AG08395 (cell line): ENCODE measurements at regions not wholly inside any gene's neighbourhood (a gene's known extent, or its start where the extent isn't known, plus 50 kb on each side); places are given as distances from the start of the nearest gene placed in this dataset.

Experiments used
- DNase-seq: peaks from one replicate; pipeline ENCODE4 v3.0.0; 2012; ENCODE audit warnings: mixed read lengths, low spot score

DNA sequence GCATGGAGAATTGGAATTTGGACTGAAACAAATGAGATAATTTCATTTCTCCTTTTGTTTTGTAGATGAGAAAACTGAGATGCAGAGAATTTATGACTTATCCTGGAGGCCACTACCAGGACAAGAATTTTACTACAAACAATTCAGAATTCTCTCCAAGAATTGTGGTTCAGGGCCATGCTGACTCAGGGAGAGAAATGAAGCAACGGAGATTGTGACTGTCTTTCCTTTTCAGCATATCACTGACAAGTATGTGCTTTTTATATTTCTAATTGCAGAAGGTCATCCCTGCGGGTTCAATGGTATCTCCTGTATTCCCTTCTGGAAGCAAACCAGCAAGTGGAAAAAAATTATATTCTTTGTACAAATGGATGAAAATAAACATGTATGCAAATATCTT lies 170.8 kb upstream of the MITF start:
- DNase-seq = no peak

DNA sequence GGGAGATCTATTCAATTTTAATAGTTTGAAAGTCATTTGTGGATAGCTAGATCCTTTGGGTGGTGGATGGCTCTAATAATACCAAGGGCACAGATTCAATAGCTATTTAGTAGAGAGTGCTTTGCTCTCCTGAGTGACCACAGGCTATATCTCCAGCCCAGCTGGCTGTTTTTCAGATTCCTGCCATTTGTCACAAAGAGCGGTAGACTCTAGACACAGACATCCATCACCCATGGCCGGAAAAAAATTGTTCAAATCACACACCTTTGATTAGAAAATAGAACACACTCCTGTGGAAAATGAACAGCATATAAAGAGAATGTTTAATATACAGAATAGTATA lies 171.6 kb upstream of the MITF start:
- no peak for DNase-seq

DNA sequence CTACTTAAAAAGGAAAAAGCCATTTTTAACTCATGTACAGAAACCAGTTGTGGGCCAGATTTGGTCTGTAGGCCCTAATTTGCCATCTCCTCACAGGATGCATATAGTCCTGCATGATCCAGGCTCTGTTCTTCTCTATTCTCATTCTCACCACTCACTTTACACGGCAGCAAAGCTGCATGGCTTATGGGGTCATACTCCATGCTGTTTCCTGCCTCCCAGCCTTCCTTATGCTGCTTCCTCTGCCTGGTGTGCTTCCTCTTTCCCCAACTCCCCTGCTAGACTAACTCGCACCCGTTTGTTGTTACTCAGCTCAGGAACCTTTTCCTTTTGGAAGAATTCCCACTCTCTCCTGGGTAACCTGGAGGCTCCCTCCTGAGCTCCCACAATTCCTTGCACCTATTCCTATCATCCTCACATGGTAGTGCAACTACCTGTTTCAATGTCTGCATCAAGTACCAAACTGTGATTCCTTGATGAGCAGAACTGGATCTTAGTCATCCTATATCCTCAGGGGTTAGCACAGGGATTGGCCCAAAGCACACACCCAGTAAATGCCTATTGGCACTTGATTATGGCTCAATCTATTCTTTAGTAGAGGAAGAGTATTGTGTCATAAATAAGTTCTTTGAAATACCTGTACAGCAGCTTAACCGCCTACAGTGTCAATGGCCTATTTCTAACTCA lies 172.1 kb upstream of the MITF start:
- no peak for DNase-seq

DNA sequence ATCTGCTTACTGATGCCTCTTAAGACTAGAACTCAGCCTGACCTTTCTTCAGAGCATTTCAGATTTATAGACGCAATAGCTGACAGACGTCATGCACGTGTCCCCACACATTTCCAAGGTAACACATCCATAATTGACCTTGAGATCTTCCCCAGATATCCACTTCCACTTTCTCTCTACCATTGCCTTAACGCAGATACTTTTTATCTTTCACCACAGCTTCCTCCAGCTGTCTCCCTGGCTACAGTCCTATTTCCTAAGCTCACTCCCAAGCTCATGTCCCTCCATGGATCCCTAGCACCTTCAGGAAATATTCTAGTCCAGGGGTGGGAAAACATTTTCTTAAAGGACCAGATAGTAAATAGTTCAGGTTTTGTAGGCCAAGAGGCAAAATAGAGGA lies 173.0 kb upstream of the MITF start:
- DNase-seq = no peak

DNA sequence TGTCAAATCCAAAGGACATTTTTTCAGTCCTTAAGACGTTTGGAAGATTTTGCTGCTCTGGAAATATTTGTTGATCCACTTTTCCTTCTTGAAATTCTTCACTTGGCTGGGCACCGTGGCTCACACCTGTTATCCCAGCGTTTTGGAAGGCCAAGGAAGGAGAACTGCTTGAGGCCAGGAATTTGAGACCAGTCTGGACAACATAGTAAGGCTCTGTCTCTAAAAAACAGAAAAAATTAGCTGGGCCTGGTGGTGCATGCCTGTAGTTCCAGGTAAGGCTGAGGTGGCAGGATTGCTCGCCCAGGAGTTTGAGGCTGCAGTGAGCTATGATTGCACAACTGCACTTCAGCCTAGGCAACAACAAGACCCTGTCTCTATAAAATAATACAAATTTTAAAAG lies 173.9 kb upstream of the MITF start:
- DNase-seq = no peak

DNA sequence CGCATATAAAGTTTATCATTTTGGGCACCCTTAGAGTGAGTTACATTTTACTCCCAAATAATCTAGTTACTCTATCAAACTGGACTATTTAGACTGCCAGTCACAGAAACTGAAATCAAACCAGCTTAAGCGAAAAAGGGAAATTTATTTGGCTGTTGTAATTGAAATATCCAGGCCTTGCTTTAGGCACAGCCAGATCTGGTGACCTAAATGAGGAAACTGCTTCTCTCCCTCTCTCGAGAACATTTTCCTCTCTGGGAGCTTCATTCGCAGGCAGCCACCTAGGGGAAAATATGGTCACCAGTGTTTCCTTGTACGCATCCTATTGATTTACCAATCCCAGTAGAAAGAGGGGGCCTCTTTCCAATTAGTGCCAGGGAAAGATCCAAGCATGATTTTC lies 175.3 kb upstream of the MITF start:
- no peak for DNase-seq

DNA sequence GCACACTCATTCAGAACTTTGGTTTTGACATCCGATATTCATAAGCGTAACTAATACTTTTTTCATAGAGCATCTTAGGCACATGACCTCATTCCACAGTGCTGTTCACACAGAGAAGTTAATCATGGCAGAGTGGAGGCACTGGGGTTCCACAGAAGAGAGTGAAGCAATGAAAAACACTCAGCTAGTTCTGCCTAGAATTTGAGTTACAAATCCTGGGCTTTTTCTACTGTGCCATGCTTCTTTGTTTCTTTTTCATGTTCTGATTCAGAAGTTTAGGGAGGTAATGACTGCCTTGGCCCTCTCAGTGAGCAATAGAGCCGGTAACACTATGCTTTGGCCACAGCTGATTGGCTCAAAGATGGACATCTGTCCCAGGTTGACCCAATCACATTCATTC lies 176.1 kb upstream of the MITF start:
- DNase-seq = no peak

DNA sequence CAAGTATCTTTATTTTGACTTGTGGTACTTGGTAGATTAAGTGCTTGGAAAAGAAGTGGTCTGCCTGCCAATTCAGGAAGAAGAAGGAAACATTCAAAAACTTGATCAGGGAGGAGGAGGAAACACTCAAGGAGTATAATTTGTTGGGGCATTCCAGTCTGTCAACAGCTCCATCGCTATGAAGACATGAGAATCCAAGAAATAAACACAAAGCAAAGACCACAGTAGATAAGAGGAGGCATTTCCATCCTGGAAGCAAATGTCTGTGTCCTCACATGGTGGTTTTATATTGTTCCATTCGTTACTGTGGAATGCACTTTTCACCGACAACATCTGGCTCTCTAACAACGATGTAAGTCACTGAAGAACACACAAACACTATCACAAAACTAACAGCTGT lies 176.1 kb upstream of the FRMD4B start:
- no peak for DNase-seq

DNA sequence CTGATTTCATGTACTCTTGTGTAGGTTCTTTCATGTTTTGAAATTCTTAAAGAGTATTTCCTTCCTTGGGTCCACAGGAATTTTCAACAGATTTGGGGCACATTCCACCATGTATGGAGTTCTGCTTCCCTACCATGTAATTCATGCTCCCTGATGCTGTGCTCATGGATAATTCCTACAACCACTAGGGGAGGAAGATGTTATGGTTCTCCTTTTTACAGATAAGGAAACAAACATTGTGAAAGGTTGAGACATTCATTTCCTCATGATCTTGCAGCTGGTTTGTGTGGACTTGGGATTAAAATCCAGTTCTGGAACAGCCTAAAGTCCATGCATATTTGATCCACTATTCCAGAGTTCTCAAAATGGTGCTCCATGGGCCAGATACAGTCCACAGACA lies 174.9 kb upstream of the FRMD4B start:
- no peak for DNase-seq

DNA sequence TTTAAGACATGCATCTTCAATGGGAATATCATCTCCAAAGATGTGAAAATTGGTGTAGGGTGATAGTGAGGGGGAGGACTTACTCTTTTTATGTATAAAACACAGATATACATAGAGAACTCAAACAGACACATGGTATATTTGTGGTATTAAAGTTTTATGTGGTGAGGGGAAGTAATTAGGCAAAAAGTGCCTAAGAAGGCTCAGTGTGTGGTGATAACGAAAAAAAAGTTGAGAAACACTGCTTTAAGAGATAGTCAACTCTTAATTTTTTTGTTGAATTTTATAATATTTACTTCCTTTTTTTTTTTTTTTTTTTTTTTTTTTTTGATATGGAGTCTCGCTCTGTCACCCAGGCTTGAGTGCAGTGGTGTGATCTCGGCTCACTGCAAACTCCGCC lies 174.2 kb upstream of the FRMD4B start:
- no peak for DNase-seq

DNA sequence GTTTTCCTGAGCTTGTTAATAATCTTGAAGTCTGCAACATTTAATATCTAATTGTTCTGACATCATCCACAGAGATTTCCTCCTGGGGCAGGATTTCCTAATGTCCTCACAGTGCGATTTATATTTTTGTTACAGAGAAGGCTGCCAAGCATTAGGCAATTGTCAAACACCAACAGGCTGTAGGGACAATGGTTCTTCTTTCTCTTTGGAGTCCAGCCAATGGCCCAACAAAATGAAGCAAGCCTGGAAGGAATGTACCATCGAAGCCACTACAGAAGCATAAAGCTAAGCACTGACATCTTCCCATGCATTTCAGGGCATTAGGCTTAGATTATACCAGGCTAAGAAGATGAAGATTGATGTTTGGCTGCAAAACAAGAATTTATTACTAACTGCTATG lies 173.0 kb upstream of the FRMD4B start:
- DNase-seq = no peak

DNA sequence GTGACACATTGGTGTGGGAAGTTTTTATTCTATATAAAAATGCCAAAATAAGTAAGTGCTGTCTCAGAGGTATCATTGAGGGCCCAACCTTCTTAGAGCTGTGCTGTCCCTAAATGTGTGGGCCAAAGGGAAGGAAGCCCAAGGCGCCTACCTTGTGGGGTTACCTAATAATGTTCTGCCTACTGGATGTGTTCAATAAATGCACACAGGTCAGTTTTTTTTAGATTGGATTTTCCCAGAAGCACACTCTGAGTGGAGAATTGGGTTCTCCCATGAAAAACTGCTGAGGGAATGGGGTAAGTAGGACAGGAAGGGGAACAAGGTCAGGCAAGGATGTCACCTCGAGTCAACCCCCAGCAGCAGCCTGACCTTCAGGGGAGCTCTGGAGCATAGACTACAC lies 168.7 kb upstream of the FRMD4B start:
- no peak for DNase-seq

DNA sequence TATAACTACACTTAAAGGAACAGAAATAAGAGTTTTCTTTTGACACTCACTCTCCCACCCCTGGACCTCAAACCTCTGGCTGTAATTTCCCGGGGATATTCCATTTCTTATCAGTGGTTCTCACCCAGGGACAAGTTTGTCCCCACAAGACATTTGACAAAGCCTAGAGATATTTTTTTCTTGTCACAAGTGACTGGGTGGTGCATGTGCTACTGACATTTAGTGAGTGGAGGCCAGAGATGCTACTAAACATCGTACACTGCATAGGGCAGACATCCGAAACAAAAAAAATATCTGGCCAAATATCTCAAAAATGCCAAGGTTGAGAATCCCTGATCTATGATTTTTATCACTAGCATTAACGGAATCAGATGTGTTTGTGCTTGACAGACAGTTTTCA lies 168.0 kb upstream of the FRMD4B start:
- DNase-seq = no peak

DNA sequence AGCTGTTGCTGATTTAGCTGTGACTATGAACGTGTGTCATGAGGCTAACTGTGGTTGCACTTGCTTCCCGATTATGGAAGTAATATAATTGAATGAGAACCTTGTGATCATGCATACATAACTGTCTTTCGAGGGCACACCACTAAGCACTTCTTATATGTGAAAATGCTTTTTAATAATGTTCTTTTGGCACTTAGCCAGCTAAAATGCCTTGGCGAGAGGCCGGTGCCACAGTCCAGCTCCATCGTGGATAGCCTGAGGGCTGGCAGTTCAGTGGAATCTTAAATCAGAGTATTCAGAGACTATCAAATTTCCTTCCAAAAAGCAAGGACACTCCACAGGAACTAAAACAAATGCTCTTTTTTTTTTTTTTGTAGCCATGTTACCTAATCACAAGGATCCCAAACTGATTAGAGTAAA lies 161.6 kb upstream of the FRMD4B start:
- DNase-seq = no peak

DNA sequence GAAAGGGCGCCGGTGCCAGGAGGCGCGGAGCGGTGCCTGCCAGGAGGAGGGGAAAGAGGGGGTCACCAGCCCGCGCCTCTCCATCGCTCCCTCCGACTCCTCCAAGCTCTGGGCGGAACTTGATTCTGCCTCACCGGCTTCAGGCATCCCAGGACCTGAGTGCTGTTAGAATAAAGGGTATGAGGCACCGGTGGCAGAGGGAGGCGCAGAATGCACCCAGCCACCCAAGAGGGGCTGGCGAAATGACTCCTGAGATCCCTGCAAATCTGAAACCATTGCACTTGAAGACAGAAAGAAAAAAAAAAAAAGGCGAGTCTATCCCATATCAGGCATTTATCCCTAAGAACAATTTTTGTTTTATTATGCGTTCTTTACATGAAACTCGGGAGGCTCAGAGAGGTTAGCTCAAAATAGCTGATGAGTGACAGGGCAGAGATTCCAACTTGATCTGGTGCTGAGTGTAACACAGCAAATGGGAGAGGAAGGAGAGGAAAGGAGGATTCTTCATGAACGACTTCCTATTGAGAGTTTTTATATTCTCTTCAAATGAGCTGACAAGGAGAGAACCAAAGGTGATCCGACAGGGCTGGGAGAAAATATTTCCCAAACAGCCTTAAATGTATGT lies 157.0 kb upstream of the FRMD4B start:
- DNase-seq = no peak

DNA sequence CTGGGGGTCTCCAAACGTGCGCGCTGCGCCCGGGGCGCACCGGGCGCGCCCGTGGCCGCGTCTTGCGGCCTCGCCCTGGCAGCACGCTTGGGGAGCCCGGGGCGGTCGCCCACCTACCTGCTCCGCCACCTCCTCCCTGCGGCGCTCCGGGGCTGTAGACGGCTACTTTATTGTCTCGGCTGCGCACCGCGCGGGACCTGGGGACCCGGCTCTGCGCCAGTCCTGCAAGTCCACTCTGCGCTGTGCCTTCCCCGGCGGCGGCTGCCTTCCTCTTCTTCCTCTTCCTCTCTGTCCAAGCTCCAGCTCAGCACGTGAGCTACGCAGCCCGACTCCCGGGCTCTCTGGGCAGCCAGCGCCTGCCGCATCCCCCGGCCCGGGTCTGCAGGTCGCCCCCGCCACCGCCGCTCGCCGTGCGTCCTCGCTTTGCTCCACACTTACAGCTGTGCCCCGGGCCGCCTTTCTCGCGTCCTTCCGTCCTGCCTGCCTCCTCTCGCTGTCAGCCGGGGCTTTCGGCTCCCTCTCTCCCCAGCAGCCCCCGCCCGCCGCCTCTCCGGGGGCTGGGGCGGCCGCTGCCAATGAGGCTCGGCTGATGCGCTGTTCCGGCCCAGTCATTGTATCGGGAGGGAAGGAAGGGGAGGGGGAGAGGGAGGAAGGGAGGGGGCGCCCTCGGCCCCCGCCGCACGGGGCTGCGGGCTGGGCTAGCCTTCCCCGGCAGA lies 156.4 kb upstream of the FRMD4B start:
- DNase-seq = no peak

DNA sequence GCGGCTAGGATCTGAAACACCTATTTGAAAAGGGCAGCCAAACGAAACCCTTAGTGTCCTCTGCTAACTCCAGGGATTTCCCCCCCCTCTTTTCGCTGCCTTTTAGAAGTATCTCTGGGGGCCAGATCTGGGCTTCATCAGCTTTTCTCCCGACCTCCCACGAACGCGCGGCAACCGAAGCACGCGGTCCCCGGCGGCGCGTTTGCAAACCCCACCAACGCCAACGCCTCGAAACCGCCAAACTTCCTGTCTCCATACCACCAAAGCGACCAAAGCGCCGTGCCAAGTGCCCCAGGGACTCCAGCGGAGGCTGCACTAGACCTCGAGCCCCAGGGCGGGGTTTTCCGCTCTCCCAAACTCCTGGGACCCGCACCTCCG lies 155.8 kb upstream of the FRMD4B start:
- DNase-seq = no peak

DNA sequence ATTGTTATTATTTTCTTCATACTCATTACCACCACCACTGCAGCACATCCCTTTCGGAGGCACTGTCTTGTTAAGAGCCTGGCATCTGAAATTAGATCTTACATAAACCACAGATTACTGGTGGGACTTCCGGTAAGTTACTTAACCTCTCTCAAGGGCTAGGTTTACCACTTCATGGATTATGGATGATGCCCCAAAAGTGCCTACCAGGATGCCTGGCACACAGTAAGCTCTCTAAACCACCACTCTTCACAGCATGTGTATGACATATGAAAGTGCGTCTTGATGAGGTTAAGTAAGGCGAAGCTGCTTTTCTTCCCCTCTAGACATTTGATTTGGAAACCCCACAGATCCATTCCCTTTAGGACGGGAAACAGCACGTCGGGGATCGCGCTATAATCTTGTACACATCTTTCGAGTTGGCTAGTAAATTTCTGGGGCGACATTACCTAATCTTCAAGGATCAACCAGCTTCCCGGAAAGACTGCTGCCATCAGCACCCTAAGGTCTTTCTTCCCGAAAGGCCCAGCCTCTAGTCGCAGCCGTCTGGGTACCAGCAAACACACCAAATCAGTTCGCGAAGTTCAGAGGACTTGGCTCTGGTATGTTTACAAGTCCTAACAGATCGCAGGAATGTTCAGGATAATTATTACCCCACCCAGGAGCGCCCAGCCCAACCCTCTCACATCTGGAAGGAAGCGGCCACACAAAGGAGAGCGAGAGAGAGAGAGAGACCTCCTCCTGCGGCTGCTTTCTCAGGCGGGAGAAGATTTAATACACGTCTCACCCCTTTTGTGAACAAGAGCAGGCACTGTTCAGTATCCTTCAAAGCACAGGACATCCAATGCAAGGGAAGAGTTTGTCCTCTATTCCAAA lies 155.1 kb upstream of the FRMD4B start:
- no peak for DNase-seq

DNA sequence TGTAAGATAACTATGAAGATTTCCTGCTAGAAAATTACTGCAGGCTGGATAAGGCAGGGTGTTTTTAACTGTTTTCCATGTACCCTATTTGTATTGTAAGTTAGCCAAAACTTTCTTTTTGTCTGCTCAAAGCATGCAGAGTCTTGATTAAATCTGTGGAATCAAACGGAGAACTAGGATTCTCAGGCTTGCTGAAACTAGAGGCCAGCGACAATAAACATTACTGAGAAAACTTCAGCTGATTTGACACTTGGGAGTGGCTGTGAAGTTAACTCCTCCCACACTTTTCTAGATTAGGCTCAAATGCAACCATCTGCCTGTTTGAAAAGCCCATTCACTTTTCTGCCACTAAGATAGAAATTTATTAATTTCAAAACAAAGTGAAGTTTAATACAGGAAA lies 153.2 kb upstream of the FRMD4B start:
- DNase-seq = no peak

DNA sequence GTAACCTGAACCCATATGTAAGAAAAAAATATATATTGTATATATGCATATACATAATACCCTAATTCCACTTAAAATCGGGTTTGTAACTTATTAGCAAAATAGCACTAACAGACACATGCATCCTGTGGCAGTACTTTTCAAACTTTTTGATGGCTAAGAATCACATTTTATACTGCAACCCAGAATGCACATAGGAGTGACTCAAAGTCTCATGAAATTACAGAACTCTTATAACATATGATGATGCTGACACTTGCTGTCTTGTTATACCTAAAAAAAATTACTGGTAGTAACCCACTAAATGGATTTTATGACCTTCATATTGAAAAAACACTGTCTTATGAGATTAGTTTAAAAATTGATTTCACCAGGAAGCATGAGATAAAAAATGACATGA lies 152.4 kb upstream of the FRMD4B start:
- DNase-seq = no peak

DNA sequence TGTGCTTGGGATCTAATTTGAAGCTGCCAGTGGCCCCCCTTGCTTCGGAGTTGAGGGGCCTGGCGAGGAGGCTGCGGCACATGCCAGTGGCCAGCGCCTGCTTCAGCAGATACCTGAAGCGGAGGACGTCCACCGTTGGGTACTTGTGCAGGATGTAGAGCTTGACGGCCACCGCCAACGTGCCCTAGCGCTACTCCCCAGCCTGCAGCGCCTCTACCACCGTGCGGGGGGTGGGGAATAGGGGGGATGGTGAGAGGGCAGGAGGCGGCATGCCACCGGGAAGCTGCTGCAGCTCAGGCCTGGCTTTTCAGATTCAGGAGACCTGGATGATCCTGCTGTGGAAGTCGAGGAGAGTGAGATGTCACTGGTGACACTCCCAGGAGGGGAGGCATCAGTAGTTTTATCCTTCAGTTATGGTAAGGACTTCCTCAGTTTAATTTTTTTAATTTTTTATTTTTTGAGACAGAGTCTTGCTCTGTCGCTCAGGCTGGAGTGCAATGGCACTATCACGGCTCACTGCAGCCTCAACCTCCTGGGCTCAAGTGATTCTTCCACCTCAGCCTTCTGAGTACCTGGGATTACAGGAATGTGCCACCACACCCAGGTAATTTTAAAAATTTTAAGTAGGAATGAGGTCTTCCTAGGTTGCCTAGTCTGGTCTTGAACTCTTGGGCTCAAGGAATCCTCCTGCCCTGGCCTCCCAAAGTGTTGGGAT lies 150.6 kb upstream of the FRMD4B start:
- no peak for DNase-seq

DNA sequence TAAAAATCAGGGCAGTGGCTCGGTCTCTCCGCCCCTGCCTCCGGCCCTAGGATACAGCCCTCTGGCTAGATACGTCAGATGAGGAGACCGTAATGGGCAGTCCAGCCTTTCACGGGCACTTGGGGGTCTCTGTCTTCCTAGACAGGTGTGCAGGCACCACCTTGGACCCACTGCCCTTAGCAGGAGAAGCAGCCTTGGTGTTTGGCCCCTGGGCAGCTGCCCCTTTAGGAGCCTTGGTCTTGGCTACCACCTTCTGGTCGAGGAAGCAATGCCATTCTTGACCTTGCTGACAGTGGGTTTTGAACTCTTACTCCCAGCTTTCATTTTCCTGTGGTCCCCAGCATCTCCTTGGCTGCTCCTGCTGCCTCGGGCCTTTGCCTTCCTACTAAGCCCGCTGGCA lies 149.7 kb upstream of the FRMD4B start:
- DNase-seq = no peak
